OCI-LY3 (cell line): ENCODE measurements at regions not wholly inside any gene's neighbourhood (a gene's known extent, or its start where the extent isn't known, plus 50 kb on each side); places are given as distances from the start of the nearest gene placed in this dataset.

Experiments
- CTCF ChIP-seq: fragments of 200-600, 300-600 bp; sonication (generic); IDR thresholded peaks from 2 replicates; pipeline ENCODE4 v1.5.1; 2014; ENCODE audit warnings: antibody characterized with exemption, low read length, low read depth
- EZH2phosphoT487 ChIP-seq: fragments of 200-600 bp; shearing (Covaris generic); IDR thresholded peaks from 2 replicates; pipeline ENCODE4 v1.6.1; 2018; ENCODE audit warnings: antibody characterized with exemption, mixed run types, low read depth

GRCh38 chr16:80298676-80299075 is 242.1 kb upstream of the DYNLRB2 start:
- TF ChIP-seq CTCF (no peak), EZH2phosphoT487 (no peak)
